ENCODE measurements at regions not wholly inside any gene's neighbourhood (a gene's known extent, or its start where the extent isn't known, plus 50 kb on each side); places are given as distances from the start of the nearest gene placed in this dataset.

GRCh38 chr2:83014462-83014861 is 1444.6 kb downstream of the SUCLG1 start:
- intact Hi-C loops (cut with DNase I; ENCODE audit: low total_unique reads) = no loop called here
- Histone ChIP-seq H3K27ac (no peak overlapping the region), H3K9me3 (no peaks in the 10 kb centered on the region), H3K27me3 (no peaks in the 10 kb centered on the region), H3K36me3 (ENCODE audit: low read depth, missing control alignments) (no peaks in the 10 kb centered on the region), H3K4me1 (no peaks in the 10 kb centered on the region), H3K4me3 (no peak overlapping the region)
- no peak for DNase-seq
- 85 to 87% methylated on average over 2 of the region's 2 CpGs for WGBS, 2 donors
- no peak for TF ChIP-seq POLR2A (IDR thresholded peaks at IDR 0.05)
- TF ChIP-seq CTCF (IDR thresholded peaks at IDR 0.05) = no peak

- TF ChIP-seq CTCF (IDR thresholded peaks at IDR 0.05) (no peak), POLR2A (IDR thresholded peaks at IDR 0.05) (no peak)
- no peak overlapping the region for H3K27ac ChIP-seq
Measured at GRCh38 chr2:83006961-83007360, 1452.1 kb downstream of the SUCLG1 start.

GRCh38 chr2:83003555-83003954 is 1455.5 kb downstream of the SUCLG1 start:
- Histone ChIP-seq H3K27ac (no peak overlapping the region), H3K4me1 (no peaks in the 10 kb centered on the region), H3K9me3 (no peaks in the 10 kb centered on the region), H3K27me3 (no peaks in the 10 kb centered on the region), H3K36me3 (ENCODE audit: low read depth, missing control alignments) (no peaks in the 10 kb centered on the region), H3K4me3 (no peak overlapping the region)
- TF ChIP-seq CTCF (IDR thresholded peaks at IDR 0.05) (no peak), POLR2A (IDR thresholded peaks at IDR 0.05) (no peak)
- intact Hi-C loops (cut with DNase I; ENCODE audit: low total_unique reads) = no loop called here
- 96 to 99% methylated on average over 2 of the region's 2 CpGs for WGBS, 2 donors
- DNase-seq = no peak

More at GRCh38 chr2:83006961-83007360, 1452.1 kb downstream of the SUCLG1 start:
- DNase-seq = no peak
- WGBS, 2 donors = 51 to 74% methylated on average over 2 of the region's 2 CpGs
- Histone ChIP-seq H3K9me3 (no peaks in the 10 kb centered on the region), H3K4me1 (no peaks in the 10 kb centered on the region), H3K36me3 (ENCODE audit: low read depth, missing control alignments) (no peaks in the 10 kb centered on the region), H3K27me3 (no peaks in the 10 kb centered on the region), H3K4me3 (no peak overlapping the region)
- intact Hi-C loops (cut with DNase I; ENCODE audit: low total_unique reads) = no loop called here

- Histone ChIP-seq H3K4me1 (no peaks in the 10 kb centered on the region), H3K27ac (no peak overlapping the region), H3K27me3 (no peaks in the 10 kb centered on the region), H3K4me3 (no peak overlapping the region), H3K9me3 (no peaks in the 10 kb centered on the region), H3K36me3 (ENCODE audit: low read depth, missing control alignments) (no peaks in the 10 kb centered on the region)
- 76 to 82% methylated on average over 2 of the region's 2 CpGs for WGBS, 2 donors
- intact Hi-C loops (cut with DNase I; ENCODE audit: low total_unique reads) = no loop called here
- no peak for TF ChIP-seq POLR2A (IDR thresholded peaks at IDR 0.05)
- no peak for TF ChIP-seq CTCF (IDR thresholded peaks at IDR 0.05)
- no peak for DNase-seq
Measured at GRCh38 chr2:83002706-83003105, 1456.4 kb downstream of the SUCLG1 start.

GRCh38 chr2:82998781-82999180 is 1460.3 kb downstream of the SUCLG1 start:
- WGBS, 2 donors = 80 to 88% methylated on average over 2 of the region's 2 CpGs
- no peaks in the 10 kb centered on the region for H3K27me3 ChIP-seq
- no peak overlapping the region for H3K4me3 ChIP-seq
- no peak for DNase-seq
- no peaks in the 10 kb centered on the region for H3K36me3 ChIP-seq (ENCODE audit: low read depth, missing control alignments)
- H3K9me3 ChIP-seq = no peaks in the 10 kb centered on the region
- H3K4me1 ChIP-seq = no peaks in the 10 kb centered on the region
- no peak overlapping the region for H3K27ac ChIP-seq
- TF ChIP-seq CTCF (IDR thresholded peaks at IDR 0.05) = no peak
- TF ChIP-seq POLR2A (IDR thresholded peaks at IDR 0.05) = no peak
- intact Hi-C loops (cut with DNase I; ENCODE audit: low total_unique reads) = no loop called here

Data from testis (tissue), 2 donors.